ENCODE measurements at regions not wholly inside any gene's neighbourhood (a gene's known extent, or its start where the extent isn't known, plus 50 kb on each side); places are given as distances from the start of the nearest gene placed in this dataset.

GRCh38 chr1:69413129-69413528 is 154.6 kb upstream of the LRRC7 start:
- Mint-ChIP-seq H3K4me3 (no peak overlapping the region), H3K27me3 (ENCODE audit: low read depth) (no peaks in the 10 kb centered on the region), H3K9me3 (peaks cover 8 to 9% of the 10 kb centered on the region in 2 donors), H3K27ac (no peak overlapping the region), H3K36me3 (ENCODE audit: insufficient read depth in 2 of 2) (peaks cover 0 to 2% of the 10 kb centered on the region in 2 donors), H3K4me1 (ENCODE audit: low read depth) (no peaks in the 10 kb centered on the region)
- DNase-seq: no peak
- no peak for ATAC-seq (replicated peaks in 1 of 2)

DNA sequence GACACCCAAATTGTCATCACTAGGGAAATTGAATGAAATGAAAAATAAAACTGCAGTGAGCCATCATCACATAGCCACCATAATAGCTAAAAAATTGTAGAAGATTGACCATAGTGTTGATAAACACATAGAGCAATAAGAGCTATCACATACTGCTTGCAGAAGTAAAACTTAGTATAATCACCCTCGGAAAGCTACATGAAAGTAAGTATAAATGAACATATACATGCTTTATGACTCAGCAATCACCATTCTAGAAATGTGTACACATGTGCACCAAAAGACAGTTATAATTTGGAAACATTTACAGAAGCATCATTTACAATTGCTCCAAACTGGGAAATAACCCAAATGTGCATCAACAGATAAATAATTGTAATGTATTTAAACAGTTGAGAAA is 153.1 kb upstream of the LRRC7 start:
- DNase-seq (no peak), ATAC-seq (replicated peaks in 1 of 2) (no peak)
- H3K27ac Mint-ChIP-seq: no peak overlapping the region
- no peaks in the 10 kb centered on the region for H3K4me1 Mint-ChIP-seq (ENCODE audit: low read depth)
- no peaks in the 10 kb centered on the region for H3K27me3 Mint-ChIP-seq (ENCODE audit: low read depth)
- peaks cover 5 to 11% of the 10 kb centered on the region in 2 donors for H3K9me3 Mint-ChIP-seq
- peaks cover 0 to 2% of the 10 kb centered on the region in 2 donors for H3K36me3 Mint-ChIP-seq (ENCODE audit: insufficient read depth in 2 of 2)
- no peak overlapping the region for H3K4me3 Mint-ChIP-seq

DNA sequence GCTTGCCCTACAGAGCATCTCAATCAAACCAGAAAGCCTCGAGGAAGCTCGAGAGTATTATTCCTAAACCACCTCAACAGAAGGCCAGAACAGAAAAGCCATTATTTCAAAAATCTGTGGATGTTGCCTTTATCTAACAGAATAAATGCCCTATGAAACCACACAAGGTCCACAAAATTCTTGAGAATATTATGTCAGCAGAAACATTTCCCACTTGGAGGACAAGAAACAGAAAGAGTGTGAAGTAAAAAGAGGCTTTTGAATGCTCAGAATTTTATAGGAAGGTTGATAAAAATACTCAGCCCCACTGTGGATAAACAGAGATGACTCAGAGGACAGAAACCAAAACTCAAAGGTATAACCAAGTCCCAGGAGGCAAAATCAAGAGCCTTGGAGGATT is 146.4 kb upstream of the LRRC7 start:
- peaks cover 6 to 14% of the 10 kb centered on the region in 2 donors for H3K9me3 Mint-ChIP-seq
- DNase-seq: no peak
- no peak for ATAC-seq (replicated peaks in 1 of 2)
- no peak overlapping the region for H3K4me3 Mint-ChIP-seq
- H3K27me3 Mint-ChIP-seq (ENCODE audit: low read depth): no peaks in the 10 kb centered on the region
- no peak overlapping the region for H3K27ac Mint-ChIP-seq
- peaks cover 0 to 2% of the 10 kb centered on the region in 2 donors for H3K36me3 Mint-ChIP-seq (ENCODE audit: insufficient read depth in 2 of 2)
- no peaks in the 10 kb centered on the region for H3K4me1 Mint-ChIP-seq (ENCODE audit: low read depth)

GRCh38 chr1:69425871-69426270 is 141.9 kb upstream of the LRRC7 start:
- no peaks in the 10 kb centered on the region for H3K4me1 Mint-ChIP-seq (ENCODE audit: low read depth)
- H3K9me3 Mint-ChIP-seq: peaks cover 6 to 10% of the 10 kb centered on the region in 2 donors
- no peaks in the 10 kb centered on the region for H3K36me3 Mint-ChIP-seq (ENCODE audit: insufficient read depth in 2 of 2)
- H3K27me3 Mint-ChIP-seq (ENCODE audit: low read depth): no peaks in the 10 kb centered on the region
- H3K27ac Mint-ChIP-seq: no peak overlapping the region
- DNase-seq: no peak
- ATAC-seq (replicated peaks in 1 of 2): no peak
- no peak overlapping the region for H3K4me3 Mint-ChIP-seq

DNA sequence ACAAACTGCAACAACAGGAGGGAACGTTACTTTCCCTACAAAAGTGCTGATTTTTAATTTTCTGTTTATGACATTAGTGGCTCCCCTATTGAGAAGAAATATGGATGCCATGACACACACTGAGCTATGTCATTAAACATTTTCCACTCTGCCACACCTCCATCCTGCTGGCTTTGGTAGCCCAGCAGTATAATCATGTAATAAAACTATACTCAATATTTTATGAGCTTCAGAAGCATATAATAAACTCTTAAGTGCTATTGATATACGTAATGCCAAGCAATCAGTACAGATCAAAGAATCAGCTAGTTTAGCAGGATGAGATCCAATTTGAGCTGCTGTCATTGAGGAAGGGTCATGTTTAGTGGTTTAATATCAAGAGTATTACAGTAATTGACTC is 141.3 kb upstream of the LRRC7 start:
- no peak overlapping the region for H3K27ac Mint-ChIP-seq
- peaks cover 3 to 9% of the 10 kb centered on the region in 2 donors for H3K9me3 Mint-ChIP-seq
- ATAC-seq (replicated peaks in 1 of 2) (no peak), DNase-seq (no peak)
- no peak overlapping the region for H3K4me3 Mint-ChIP-seq
- H3K4me1 Mint-ChIP-seq (ENCODE audit: low read depth): no peaks in the 10 kb centered on the region
- no peaks in the 10 kb centered on the region for H3K36me3 Mint-ChIP-seq (ENCODE audit: insufficient read depth in 2 of 2)
- H3K27me3 Mint-ChIP-seq (ENCODE audit: low read depth): no peaks in the 10 kb centered on the region

GRCh38 chr1:69433073-69433472 is 134.6 kb upstream of the LRRC7 start:
- DNase-seq: no peak
- peaks cover 5% of the 10 kb centered on the region in 2 donors for H3K9me3 Mint-ChIP-seq
- H3K36me3 Mint-ChIP-seq (ENCODE audit: insufficient read depth in 2 of 2): peaks cover 0 to 2% of the 10 kb centered on the region in 2 donors
- H3K27ac Mint-ChIP-seq: no peak overlapping the region
- H3K27me3 Mint-ChIP-seq (ENCODE audit: low read depth): no peaks in the 10 kb centered on the region
- no peak for ATAC-seq (replicated peaks in 1 of 2)
- no peaks in the 10 kb centered on the region for H3K4me1 Mint-ChIP-seq (ENCODE audit: low read depth)
- H3K4me3 Mint-ChIP-seq: no peak overlapping the region

DNA sequence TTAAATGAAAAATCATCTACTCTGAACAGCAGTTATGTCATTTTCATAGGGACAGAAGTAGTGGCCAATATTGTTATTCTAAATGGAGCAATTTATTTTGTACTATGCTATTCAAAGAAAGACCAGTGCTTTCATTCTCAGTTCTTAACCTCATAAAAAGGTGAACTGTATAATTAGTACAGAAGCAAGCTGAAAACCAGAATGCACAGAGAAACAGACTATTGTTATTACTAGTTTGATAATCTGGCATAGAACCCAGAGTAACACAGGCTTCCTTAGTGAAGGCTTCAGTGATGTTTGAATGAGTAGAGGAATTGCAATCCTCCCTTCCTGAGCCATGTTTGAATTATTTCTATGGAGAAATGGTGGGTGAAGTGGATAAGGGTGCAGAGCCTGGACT is 131.6 kb upstream of the LRRC7 start:
- no peak overlapping the region for H3K4me3 Mint-ChIP-seq
- ATAC-seq (replicated peaks in 1 of 2): no peak
- no peaks in the 10 kb centered on the region for H3K4me1 Mint-ChIP-seq (ENCODE audit: low read depth)
- peaks cover 0 to 2% of the 10 kb centered on the region in 2 donors for H3K36me3 Mint-ChIP-seq (ENCODE audit: insufficient read depth in 2 of 2)
- no peaks in the 10 kb centered on the region for H3K27me3 Mint-ChIP-seq (ENCODE audit: low read depth)
- DNase-seq: no peak
- no peak overlapping the region for H3K27ac Mint-ChIP-seq
- peaks cover 3 to 4% of the 10 kb centered on the region in 2 donors for H3K9me3 Mint-ChIP-seq

DNA sequence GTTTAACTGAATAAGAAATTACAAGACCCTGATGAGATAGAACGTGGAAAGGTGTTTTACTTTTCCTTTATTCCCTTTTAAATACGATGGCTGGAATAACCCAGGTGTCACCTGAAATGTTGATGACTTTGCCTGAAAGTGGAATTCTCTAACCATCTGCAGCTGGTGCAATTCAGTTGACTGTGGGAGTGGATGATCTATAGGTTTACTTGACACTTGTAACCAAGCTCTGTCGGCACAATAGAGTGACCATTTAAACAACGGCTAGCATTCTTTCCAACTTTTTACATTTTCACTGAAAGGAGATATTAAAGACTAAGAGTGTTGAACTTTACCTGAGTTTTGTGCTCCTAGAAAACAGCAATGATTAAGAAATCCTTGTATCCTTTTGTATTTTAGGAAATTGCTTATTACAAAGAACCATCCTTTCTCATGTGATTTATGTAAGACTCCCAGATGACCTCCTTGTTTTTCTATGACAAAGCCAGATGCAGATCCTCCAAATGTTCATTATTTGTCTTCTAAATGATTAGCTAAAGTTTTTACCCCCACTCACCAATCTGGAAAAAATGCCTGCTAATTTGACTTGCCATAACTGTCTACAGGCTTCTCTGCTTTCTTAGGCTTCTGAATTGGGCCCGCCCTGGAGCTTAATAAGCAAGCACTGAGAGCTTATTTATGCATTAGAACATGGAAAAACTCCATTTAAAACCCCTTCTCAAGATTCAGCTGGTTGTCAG is 129.5 kb upstream of the LRRC7 start:
- peaks cover 3 to 7% of the 10 kb centered on the region in 2 donors for H3K9me3 Mint-ChIP-seq

GRCh38 chr1:69441496-69441895 is 126.2 kb upstream of the LRRC7 start:
- Mint-ChIP-seq H3K36me3 (ENCODE audit: insufficient read depth in 2 of 2) (no peaks in the 10 kb centered on the region), H3K9me3 (peaks cover 0 to 7% of the 10 kb centered on the region in 2 donors), H3K4me3 (no peak overlapping the region), H3K4me1 (ENCODE audit: low read depth) (no peaks in the 10 kb centered on the region), H3K27me3 (ENCODE audit: low read depth) (no peaks in the 10 kb centered on the region), H3K27ac (no peak overlapping the region)
- no peak for DNase-seq
- ATAC-seq (replicated peaks in 1 of 2): no peak

More for the DNA sequence above, 129.5 kb upstream of the LRRC7 start:
- ATAC-seq (replicated peaks in 1 of 2) (no peak), DNase-seq (no peak)
- Mint-ChIP-seq H3K4me3 (no peak overlapping the region), H3K27me3 (ENCODE audit: low read depth) (no peaks in the 10 kb centered on the region), H3K4me1 (ENCODE audit: low read depth) (no peaks in the 10 kb centered on the region), H3K27ac (no peak overlapping the region), H3K36me3 (ENCODE audit: insufficient read depth in 2 of 2) (peaks cover 0 to 2% of the 10 kb centered on the region in 2 donors)

GRCh38 chr1:69451196-69451595 is 116.5 kb upstream of the LRRC7 start:
- no peaks in the 10 kb centered on the region for H3K4me1 Mint-ChIP-seq (ENCODE audit: low read depth)
- H3K36me3 Mint-ChIP-seq (ENCODE audit: insufficient read depth in 2 of 2): no peaks in the 10 kb centered on the region
- no peak overlapping the region for H3K27ac Mint-ChIP-seq
- ATAC-seq (replicated peaks in 1 of 2): no peak
- peaks cover 2 to 18% of the 10 kb centered on the region in 2 donors for H3K9me3 Mint-ChIP-seq
- H3K4me3 Mint-ChIP-seq: no peak overlapping the region
- H3K27me3 Mint-ChIP-seq (ENCODE audit: low read depth): no peaks in the 10 kb centered on the region
- no peak for DNase-seq

DNA sequence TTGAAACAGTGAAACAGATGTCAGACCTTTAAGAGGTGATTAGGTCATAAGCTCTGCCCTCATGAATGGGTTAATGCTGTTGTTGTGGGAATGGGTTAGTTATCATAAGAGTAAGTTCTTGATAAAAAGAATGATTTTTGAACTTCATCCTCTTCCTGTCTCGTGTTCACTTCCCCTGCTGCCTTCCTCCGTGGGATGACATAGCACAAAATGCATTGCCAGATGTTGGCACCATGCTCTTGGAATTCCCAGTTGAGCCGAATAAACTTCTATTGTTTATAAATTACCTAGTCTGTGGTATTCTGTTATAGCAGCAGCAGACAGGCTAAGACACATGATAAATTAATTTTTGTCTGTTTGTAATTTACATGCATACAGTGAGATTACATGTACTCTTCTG is 112.0 kb upstream of the LRRC7 start:
- H3K36me3 Mint-ChIP-seq (ENCODE audit: insufficient read depth in 2 of 2): no peaks in the 10 kb centered on the region
- peaks cover 0 to 8% of the 10 kb centered on the region in 2 donors for H3K9me3 Mint-ChIP-seq
- no peak overlapping the region for H3K4me3 Mint-ChIP-seq
- ATAC-seq (replicated peaks in 1 of 2): no peak
- H3K27ac Mint-ChIP-seq: no peak overlapping the region
- no peaks in the 10 kb centered on the region for H3K27me3 Mint-ChIP-seq (ENCODE audit: low read depth)
- no peak for DNase-seq
- H3K4me1 Mint-ChIP-seq (ENCODE audit: low read depth): no peaks in the 10 kb centered on the region

GRCh38 chr1:69459244-69459643 is 108.5 kb upstream of the LRRC7 start:
- Mint-ChIP-seq H3K4me1 (ENCODE audit: low read depth) (no peaks in the 10 kb centered on the region), H3K27me3 (ENCODE audit: low read depth) (no peaks in the 10 kb centered on the region)

GRCh38 chr1:69475021-69475420 is 92.7 kb upstream of the LRRC7 start:
- no peaks in the 10 kb centered on the region for H3K36me3 Mint-ChIP-seq (ENCODE audit: insufficient read depth in 2 of 2)
- no peak for DNase-seq
- no peaks in the 10 kb centered on the region for H3K27me3 Mint-ChIP-seq (ENCODE audit: low read depth)
- ATAC-seq (replicated peaks in 1 of 2): no peak
- no peaks in the 10 kb centered on the region for H3K4me1 Mint-ChIP-seq (ENCODE audit: low read depth)
- peaks cover 2 to 3% of the 10 kb centered on the region in 2 donors for H3K9me3 Mint-ChIP-seq
- H3K4me3 Mint-ChIP-seq: no peak overlapping the region
- no peak overlapping the region for H3K27ac Mint-ChIP-seq

More at GRCh38 chr1:69459244-69459643, 108.5 kb upstream of the LRRC7 start:
- no peak overlapping the region for H3K4me3 Mint-ChIP-seq
- no peaks in the 10 kb centered on the region for H3K36me3 Mint-ChIP-seq (ENCODE audit: insufficient read depth in 2 of 2)
- DNase-seq: no peak
- no peak overlapping the region for H3K27ac Mint-ChIP-seq
- no peak for ATAC-seq (replicated peaks in 1 of 2)
- H3K9me3 Mint-ChIP-seq: peaks cover 0 to 5% of the 10 kb centered on the region in 2 donors

DNA sequence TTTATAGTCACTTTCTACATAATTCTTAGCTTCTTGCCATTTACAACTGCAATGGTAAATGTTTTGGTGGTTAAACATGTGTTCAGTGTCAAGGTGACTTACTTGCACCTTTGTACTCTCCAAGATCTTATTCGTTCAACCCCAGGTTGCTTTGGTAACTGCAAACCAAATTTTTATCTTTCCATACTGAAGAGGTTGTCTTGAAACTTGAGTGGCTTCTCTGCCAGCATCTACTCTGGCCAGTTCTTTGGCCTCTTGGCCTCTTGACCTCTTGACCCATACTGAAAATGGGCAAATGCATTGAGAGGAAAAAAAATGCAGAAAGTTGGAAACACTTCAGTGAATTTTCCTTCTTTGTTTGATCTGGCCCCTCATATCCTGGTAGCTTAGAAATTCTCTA is 88.0 kb upstream of the LRRC7 start:
- Mint-ChIP-seq H3K27ac (no peak overlapping the region), H3K27me3 (ENCODE audit: low read depth) (no peaks in the 10 kb centered on the region), H3K36me3 (ENCODE audit: insufficient read depth in 2 of 2) (no peaks in the 10 kb centered on the region), H3K4me1 (ENCODE audit: low read depth) (no peaks in the 10 kb centered on the region), H3K4me3 (no peak overlapping the region), H3K9me3 (peaks cover 3 to 5% of the 10 kb centered on the region in 2 donors)
- no peak for ATAC-seq (replicated peaks in 1 of 2)
- no peak for DNase-seq
